ENCODE measurements at regions not wholly inside any gene's neighbourhood (a gene's known extent, or its start where the extent isn't known, plus 50 kb on each side); places are given as distances from the start of the nearest gene placed in this dataset.

DNA sequence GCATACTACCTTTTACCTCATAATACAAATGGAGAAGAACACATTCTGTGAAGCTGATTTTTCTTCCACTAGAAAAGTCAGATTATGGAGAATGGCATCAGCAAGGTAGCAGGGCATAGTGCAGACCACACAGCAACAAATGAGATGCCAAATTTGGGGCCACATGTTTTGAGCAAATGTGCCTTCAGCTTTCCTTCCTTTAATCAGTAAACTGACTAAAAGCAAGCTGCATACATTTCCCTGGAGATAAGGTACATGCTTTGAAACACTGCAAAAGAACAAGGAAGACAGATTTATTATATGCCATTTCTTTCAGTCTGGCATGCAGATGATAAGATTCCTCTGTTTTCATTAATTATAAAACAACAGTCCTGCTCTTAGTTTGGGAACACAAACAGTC lies 67.1 kb upstream of the GUCY1A1 start:
- H3K4me3 ChIP-seq (ENCODE audit: low read depth in 2 of 2, low read length in 1 of 2) = no peak overlapping the region
- no peak overlapping the region for H2AFZ ChIP-seq (ENCODE audit: low read depth)
- H3K9me3 ChIP-seq = no peaks in the 10 kb centered on the region
- CTCF ChIA-PET = interaction anchor here (1.3 kb wide), 1 partner anchor 188 kb away, joined by 4 read pairs; no protein-coding TSS in a partner anchor
- H3K36me3 ChIP-seq (replicated peaks in 1 of 2; ENCODE audit: control insufficient read depth in 1 of 2, insufficient read depth in 2 of 2, low read length in 1 of 2) = no peaks in the 10 kb centered on the region
- no peak overlapping the region for H3K4me2 ChIP-seq
- H3F3A ChIP-seq (replicated peaks; ENCODE audit: insufficient read depth) = peaks cover 6% of the 10 kb centered on the region
- peak overlapping the region in 1 of 2 experiments; percentile 34; a peak in 1 of 4 replicates for H3K27ac ChIP-seq (ENCODE audit: low read depth in 2 of 2, low read length in 1 of 2)
- H3K27me3 ChIP-seq (ENCODE audit: insufficient read depth) = no peaks in the 10 kb centered on the region
- no peak for TF ChIP-seq RXRA (IDR thresholded peaks at IDR 0.05; ENCODE audit: borderline replicate concordance, low read depth)
- TF ChIP-seq TCF12 (IDR thresholded peaks at IDR 0.05) = 0 out of 2 replicates have a peak, but pooled peaks have one; percentile 5
- no peak for TF ChIP-seq MEF2A (IDR thresholded peaks at IDR 0.05; ENCODE audit: borderline replicate concordance, low read depth)
- TF ChIP-seq, protein P1, sequence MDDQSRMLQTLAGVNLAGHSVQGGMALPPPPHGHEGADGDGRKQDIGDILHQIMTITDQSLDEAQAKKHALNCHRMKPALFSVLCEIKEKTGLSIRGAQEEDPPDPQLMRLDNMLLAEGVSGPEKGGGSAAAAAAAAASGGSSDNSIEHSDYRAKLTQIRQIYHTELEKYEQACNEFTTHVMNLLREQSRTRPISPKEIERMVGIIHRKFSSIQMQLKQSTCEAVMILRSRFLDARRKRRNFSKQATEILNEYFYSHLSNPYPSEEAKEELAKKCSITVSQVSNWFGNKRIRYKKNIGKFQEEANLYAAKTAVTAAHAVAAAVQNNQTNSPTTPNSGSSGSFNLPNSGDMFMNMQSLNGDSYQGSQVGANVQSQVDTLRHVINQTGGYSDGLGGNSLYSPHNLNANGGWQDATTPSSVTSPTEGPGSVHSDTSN (IDR thresholded peaks at IDR 0.05) = 0 out of 2 replicates have a peak, but pooled peaks have one; percentile 16
- no peaks in the 10 kb centered on the region for H3K9me2 ChIP-seq
- DNase-seq = no peak
- H3K4me1 ChIP-seq (ENCODE audit: control insufficient read depth in 1 of 2, insufficient read depth in 2 of 2, low read depth in 1 of 2, low read length in 1 of 2) = peaks cover 0 to 6% of the 10 kb centered on the region in 2 experiments; a peak in 3 of 4 replicates
- H3K9ac ChIP-seq = no peak overlapping the region
- H4K20me1 ChIP-seq (ENCODE audit: insufficient read depth) = no peaks in the 10 kb centered on the region
- POLR2A ChIA-PET = no interaction called here
- H3K79me2 ChIP-seq (ENCODE audit: insufficient read depth) = no peaks in the 10 kb centered on the region

DNA sequence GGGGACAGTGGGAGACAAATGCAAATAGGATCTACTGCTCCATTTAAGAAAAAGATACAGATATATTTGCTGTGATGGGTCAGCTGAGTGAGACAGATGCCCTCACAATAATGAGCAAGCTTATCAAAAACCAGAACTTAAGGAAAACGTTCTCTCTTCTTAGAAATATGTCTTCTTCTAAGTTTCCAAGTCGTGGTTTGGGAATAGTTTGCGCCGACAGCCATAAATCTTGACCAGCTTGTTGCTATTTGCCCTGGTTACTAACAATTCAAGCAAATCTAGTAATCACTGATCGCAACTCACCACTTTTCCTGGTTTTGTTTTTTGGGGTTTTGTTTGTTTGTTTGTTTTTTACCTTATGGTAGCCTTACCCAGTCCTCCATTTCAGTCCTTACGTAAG lies 67.6 kb upstream of the GUCY1A1 start:
- H3K27me3 ChIP-seq (ENCODE audit: insufficient read depth) = no peaks in the 10 kb centered on the region
- no peak overlapping the region for H3K9ac ChIP-seq
- H3K27ac ChIP-seq (ENCODE audit: low read depth in 2 of 2, low read length in 1 of 2) = no peak overlapping the region; a peak in 1 of 4 replicates
- no peak for TF ChIP-seq TAF1 (IDR thresholded peaks at IDR 0.05; ENCODE audit: borderline replicate concordance, low read depth, low read length)
- no peak for TF ChIP-seq RXRA (IDR thresholded peaks at IDR 0.05; ENCODE audit: borderline replicate concordance, low read depth)
- TF ChIP-seq, protein P2, sequence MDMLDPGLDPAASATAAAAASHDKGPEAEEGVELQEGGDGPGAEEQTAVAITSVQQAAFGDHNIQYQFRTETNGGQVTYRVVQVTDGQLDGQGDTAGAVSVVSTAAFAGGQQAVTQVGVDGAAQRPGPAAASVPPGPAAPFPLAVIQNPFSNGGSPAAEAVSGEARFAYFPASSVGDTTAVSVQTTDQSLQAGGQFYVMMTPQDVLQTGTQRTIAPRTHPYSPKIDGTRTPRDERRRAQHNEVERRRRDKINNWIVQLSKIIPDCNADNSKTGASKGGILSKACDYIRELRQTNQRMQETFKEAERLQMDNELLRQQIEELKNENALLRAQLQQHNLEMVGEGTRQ (IDR thresholded peaks at IDR 0.05; ENCODE audit: borderline replicate concordance, low read depth, low read length) = no peak
- TF ChIP-seq MAX (IDR thresholded peaks at IDR 0.05; ENCODE audit: low read depth) = no peak
- TF ChIP-seq EP300 (IDR thresholded peaks at IDR 0.05; ENCODE audit: borderline replicate concordance in 1 of 2, low read depth in 1 of 2, low read length in 1 of 2) = no peak
- no peak for TF ChIP-seq REST (IDR thresholded peaks at IDR 0.05; ENCODE audit: low read depth, low read length)
- TF ChIP-seq SIN3A (IDR thresholded peaks at IDR 0.05; ENCODE audit: borderline replicate concordance, low read depth, low read length) = no peak
- no peak for TF ChIP-seq JUND (IDR thresholded peaks at IDR 0.05)
- no peak for TF ChIP-seq MXI1 (IDR thresholded peaks at IDR 0.05; ENCODE audit: low read depth, low read length)
- no peak for TF ChIP-seq TCF12 (IDR thresholded peaks at IDR 0.05)
- no peak for TF ChIP-seq GABPA (IDR thresholded peaks at IDR 0.05; ENCODE audit: low read depth)
- TF ChIP-seq POLR2AphosphoS5 (IDR thresholded peaks at IDR 0.05; ENCODE audit: low read depth, low read length) = no peak
- 77% methylated on average over 6 of the region's 6 CpGs for WGBS (ENCODE audit: low lambda C conversion rate)
- ChIA-PET POLR2A (no interaction called here), CTCF (interaction anchor here (0.8 to 1.3 kb wide), 2 partner anchors 188 to 792 kb away, joined by 3 to 4 read pairs; no protein-coding TSS in a partner anchor)
- no peaks in the 10 kb centered on the region for H3K79me2 ChIP-seq (ENCODE audit: insufficient read depth)
- H3K4me1 ChIP-seq (ENCODE audit: control insufficient read depth in 1 of 2, insufficient read depth in 2 of 2, low read depth in 1 of 2, low read length in 1 of 2) = peaks cover 0 to 6% of the 10 kb centered on the region in 2 experiments; a peak in 3 of 4 replicates
- peaks cover 1% of the 10 kb centered on the region for H3F3A ChIP-seq (replicated peaks; ENCODE audit: insufficient read depth)
- no peaks in the 10 kb centered on the region for H3K9me3 ChIP-seq
- no peaks in the 10 kb centered on the region for H3K36me3 ChIP-seq (replicated peaks in 1 of 2; ENCODE audit: control insufficient read depth in 1 of 2, insufficient read depth in 2 of 2, low read length in 1 of 2)
- no peak for DNase-seq
- H2AFZ ChIP-seq (ENCODE audit: low read depth) = no peak overlapping the region
- no peak overlapping the region for H3K4me3 ChIP-seq (ENCODE audit: low read depth in 2 of 2, low read length in 1 of 2)
- H4K20me1 ChIP-seq (ENCODE audit: insufficient read depth) = no peaks in the 10 kb centered on the region
- no peaks in the 10 kb centered on the region for H3K9me2 ChIP-seq
- H3K4me2 ChIP-seq = no peak overlapping the region
